Tibial artery (tissue), 4 donors: ENCODE measurements at regions not wholly inside any gene's neighbourhood (a gene's known extent, or its start where the extent isn't known, plus 50 kb on each side); places are given as distances from the start of the nearest gene placed in this dataset.

Experiments
- DNase-seq, 2 donors: peaks; one replicate each; pipeline ENCODE4 v3.0.0-alpha.2; 2019
- H3K27ac ChIP-seq, 2 donors: fragments of 200-600 bp; sonication (generic) in 1 of 2; 1 replicate in 1 of 2; 2 replicates in 1 of 2; pipeline ENCODE4 v1.5.1; 2018 to 2019; ENCODE audit warnings: mild to moderate bottlenecking in 1 of 2
- H3K27me3 ChIP-seq, 2 donors: fragments of 200-600 bp; sonication (generic) in 1 of 2; one replicate each; pipeline versions ENCODE4 v1.5.1 to v1.6.0; 2016 to 2019
- H3K36me3 ChIP-seq, 3 donors: fragments of 200-600 bp; sonication (generic) in 2 of 3; one replicate each; pipeline ENCODE4 v1.5.1; 2016 to 2019; ENCODE audit warnings: mild to moderate bottlenecking in 2 of 3
- H3K4me1 ChIP-seq, 4 donors: fragments of 200-600 bp; sonication (generic) in 2 of 4; 1 replicate in 3 of 4; 2 replicates in 1 of 4; pipeline ENCODE4 v1.5.1; 2016 to 2019
- H3K4me3 ChIP-seq, 2 donors: fragments of 200-600 bp; sonication (generic) in 1 of 2; 1 replicate in 1 of 2; 2 replicates in 1 of 2; pipeline ENCODE4 v1.5.1; 2018 to 2019; ENCODE audit warnings: mild to moderate bottlenecking in 2 of 2
- H3K9me3 ChIP-seq, 3 donors: fragments of 200-600 bp; sonication (generic) in 1 of 3; one replicate each; pipeline ENCODE4 v1.5.1; 2016 to 2019
- CTCF ChIP-seq, 2 experiments: fragments of 200-600 bp in 1 of 2; fragments of 450-650 bp in 1 of 2; IDR thresholded peaks; one replicate each; pipeline ENCODE4 v1.5.1; 2017 to 2019; ENCODE audit warnings: antibody characterized with exemption in 2 of 2, mild to moderate bottlenecking in 1 of 2, moderate library complexity in 1 of 2
- intact Hi-C: fragments of 100-400 bp; cut with DNase I; formaldehyde crosslinking; loops from one replicate; pipeline ENCODE4 v1.15.0; 2023; ENCODE audit warnings: low total_unique reads

GRCh38 chr3:140752499-140752898 is 74.6 kb downstream of the TRIM42 start:
- TF ChIP-seq CTCF (IDR thresholded peaks at IDR 0.05) = no peak
- intact Hi-C loops = no loop called here

GRCh38 chr3:140753865-140754754 is 76.2 kb downstream of the TRIM42 start:
- H3K4me3 ChIP-seq = no peak overlapping the region
- no peak for TF ChIP-seq CTCF (IDR thresholded peaks at IDR 0.05)
- peaks cover 0 to 7% of the 10 kb centered on the region in 2 donors for H3K27me3 ChIP-seq
- H3K36me3 ChIP-seq = no peaks in the 10 kb centered on the region
- intact Hi-C loops = no loop called here
- H3K27ac ChIP-seq = no peak overlapping the region
- H3K9me3 ChIP-seq = no peaks in the 10 kb centered on the region
- no peak for DNase-seq
- H3K4me1 ChIP-seq = no peaks in the 10 kb centered on the region

More at GRCh38 chr3:140752499-140752898, 74.6 kb downstream of the TRIM42 start:
- Histone ChIP-seq H3K9me3 (no peaks in the 10 kb centered on the region), H3K4me1 (no peaks in the 10 kb centered on the region), H3K27ac (no peak overlapping the region), H3K36me3 (no peaks in the 10 kb centered on the region), H3K4me3 (no peak overlapping the region), H3K27me3 (peaks cover 0 to 11% of the 10 kb centered on the region in 2 donors)
- no peak for DNase-seq

GRCh38 chr3:140754936-140755335 is 77.1 kb downstream of the TRIM42 start:
- Histone ChIP-seq H3K27ac (no peak overlapping the region), H3K4me3 (no peak overlapping the region), H3K36me3 (no peaks in the 10 kb centered on the region), H3K4me1 (no peaks in the 10 kb centered on the region), H3K27me3 (peaks cover 0 to 6% of the 10 kb centered on the region in 2 donors), H3K9me3 (no peaks in the 10 kb centered on the region)
- DNase-seq = no peak
- TF ChIP-seq CTCF (IDR thresholded peaks at IDR 0.05) = no peak
- intact Hi-C loops = no loop called here

- intact Hi-C loops = no loop called here
Observed at GRCh38 chr3:140756240-140757016, 78.6 kb downstream of the TRIM42 start.

More at GRCh38 chr3:140756240-140757016, 78.6 kb downstream of the TRIM42 start:
- Histone ChIP-seq H3K9me3 (no peaks in the 10 kb centered on the region), H3K27me3 (peaks cover 0 to 2% of the 10 kb centered on the region in 2 donors), H3K4me1 (no peaks in the 10 kb centered on the region), H3K27ac (no peak overlapping the region), H3K4me3 (no peak overlapping the region), H3K36me3 (no peaks in the 10 kb centered on the region)
- DNase-seq = no peak
- TF ChIP-seq CTCF (IDR thresholded peaks at IDR 0.05) = no peak
